IPS-20b (cell line): ENCODE measurements at regions not wholly inside any gene's neighbourhood (a gene's known extent, or its start where the extent isn't known, plus 50 kb on each side); places are given as distances from the start of the nearest gene placed in this dataset.

Experiments
- H3K27ac ChIP-seq: one replicate; pipeline ENCODE4 v1.5.1; 2013; ENCODE audit warnings: low read length
- H3K27me3 ChIP-seq: 2 replicates; pipeline ENCODE4 v1.6.1; 2013; ENCODE audit warnings: mild to moderate bottlenecking, low read length, inconsistent platforms; ENCODE audit not compliant: insufficient read depth
- H3K36me3 ChIP-seq: 2 replicates; pipeline ENCODE4 v1.6.1; 2013; ENCODE audit warnings: low read depth, mild to moderate bottlenecking, inconsistent platforms, low read length, moderate library complexity; ENCODE audit not compliant: insufficient read depth
- H3K4me1 ChIP-seq: 2 replicates; pipeline ENCODE4 v1.6.1; 2013; ENCODE audit warnings: mild to moderate bottlenecking, control low read depth, inconsistent platforms, low read length, moderate library complexity; ENCODE audit not compliant: insufficient read depth
- H3K4me3 ChIP-seq: 2 replicates; pipeline ENCODE4 v1.5.1; 2013; ENCODE audit warnings: mild to moderate bottlenecking, low read length, inconsistent platforms
- H3K9ac ChIP-seq: 2 replicates; pipeline ENCODE4 v1.6.1; 2013; ENCODE audit warnings: low read depth, mild to moderate bottlenecking, inconsistent platforms, low read length, moderate library complexity
- H3K9me3 ChIP-seq: 2 replicates; pipeline ENCODE4 v1.6.1; 2013; ENCODE audit warnings: mild to moderate bottlenecking, low read depth, low read length, inconsistent platforms; ENCODE audit not compliant: insufficient read depth

DNA sequence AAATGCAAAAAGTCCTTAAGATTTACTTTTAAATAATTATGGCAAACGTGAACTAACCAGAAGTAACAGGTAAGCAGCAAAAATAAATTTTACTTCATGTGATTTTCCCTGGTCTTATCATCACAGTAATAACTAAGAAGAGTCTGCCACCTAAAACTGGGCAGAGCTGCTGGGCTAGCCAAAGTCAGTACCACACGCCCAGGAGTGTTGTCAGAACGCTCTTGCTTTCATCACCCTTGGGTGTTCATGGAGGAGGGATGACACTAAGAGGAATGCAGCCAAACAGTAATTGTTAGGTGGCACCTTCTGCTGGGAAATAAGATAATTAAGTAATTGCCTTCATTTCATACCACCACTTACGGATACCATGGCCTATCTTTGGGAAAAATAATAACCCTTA is 92.0 kb upstream of the NEUROD1 start:
- Histone ChIP-seq H3K27ac (no peak overlapping the region), H3K9me3 (no peaks in the 10 kb centered on the region), H3K4me1 (no peaks in the 10 kb centered on the region), H3K36me3 (no peaks in the 10 kb centered on the region), H3K27me3 (no peaks in the 10 kb centered on the region), H3K9ac (no peak overlapping the region), H3K4me3 (no peak overlapping the region)

DNA sequence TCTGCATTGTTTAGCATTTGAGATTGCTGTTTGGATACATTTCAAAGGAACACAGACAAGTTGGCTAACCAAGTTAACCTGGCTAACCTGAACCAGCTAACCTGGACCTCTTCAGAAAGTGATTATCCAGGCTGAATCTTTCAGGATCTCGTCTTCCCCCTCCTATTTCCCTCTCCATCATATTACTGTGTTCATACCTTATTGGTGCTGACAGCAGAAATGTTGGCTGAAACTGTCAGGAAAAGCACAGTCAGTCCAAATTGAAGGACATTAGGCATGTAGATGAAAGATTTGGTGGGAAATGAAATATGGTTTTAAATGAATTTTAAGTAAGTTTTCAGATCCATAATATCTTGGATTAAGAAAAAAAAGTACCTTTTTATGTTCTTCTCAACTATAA is 92.5 kb upstream of the NEUROD1 start:
- no peak overlapping the region for H3K4me3 ChIP-seq
- H3K27ac ChIP-seq: no peak overlapping the region
- H3K4me1 ChIP-seq: no peaks in the 10 kb centered on the region

DNA sequence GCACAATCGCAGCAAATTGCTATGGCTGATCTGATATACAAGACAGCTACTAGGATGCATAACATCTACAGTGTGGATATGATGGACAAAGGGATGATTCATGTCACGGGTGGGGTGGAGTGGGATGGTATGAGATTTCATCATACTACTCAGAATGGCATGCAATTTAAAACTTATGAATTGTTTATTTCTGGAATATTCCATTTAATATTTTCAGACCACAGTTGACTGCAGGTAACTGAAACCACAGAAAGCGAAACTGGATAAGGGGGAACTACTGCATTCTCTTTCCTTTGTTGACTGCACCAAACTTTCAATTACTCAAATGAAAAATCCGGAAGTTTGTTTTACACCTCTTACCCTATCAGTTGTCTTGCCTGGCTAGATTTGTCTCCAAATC is 94.4 kb upstream of the NEUROD1 start:
- H3K9me3 ChIP-seq: no peaks in the 10 kb centered on the region
- H3K36me3 ChIP-seq: no peaks in the 10 kb centered on the region
- H3K4me1 ChIP-seq: peaks cover 4% of the 10 kb centered on the region; the same call in 1 of the 2 replicates
- H3K27ac ChIP-seq: no peak overlapping the region
- H3K9ac ChIP-seq: no peak overlapping the region
- H3K4me3 ChIP-seq: no peak overlapping the region
- H3K27me3 ChIP-seq: no peaks in the 10 kb centered on the region

More for the DNA sequence above, 92.5 kb upstream of the NEUROD1 start:
- Histone ChIP-seq H3K9me3 (no peaks in the 10 kb centered on the region), H3K27me3 (no peaks in the 10 kb centered on the region), H3K36me3 (no peaks in the 10 kb centered on the region), H3K9ac (no peak overlapping the region)

DNA sequence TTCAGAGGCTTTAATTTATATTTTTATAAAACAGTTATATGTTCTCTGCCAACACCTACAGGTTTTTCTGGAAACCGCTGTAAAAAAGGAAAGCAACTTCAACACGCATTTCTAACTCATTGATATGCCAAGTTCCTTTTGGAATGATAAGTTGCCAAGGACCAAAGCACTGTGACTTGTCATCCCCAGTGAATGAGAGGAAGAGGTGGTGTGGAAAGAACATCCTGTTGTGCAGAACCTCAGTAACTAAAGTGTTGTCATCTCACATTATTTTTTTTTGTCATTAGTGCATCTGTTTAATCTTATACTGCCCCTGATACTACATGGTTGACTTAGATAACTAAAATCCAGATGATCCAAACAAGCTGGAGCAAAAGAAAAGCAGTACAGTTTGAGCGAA is 96.0 kb upstream of the NEUROD1 start:
- Histone ChIP-seq H3K9ac (no peak overlapping the region), H3K9me3 (no peaks in the 10 kb centered on the region), H3K4me1 (peaks cover 10% of the 10 kb centered on the region; the same call in 1 of the 2 replicates), H3K27ac (no peak overlapping the region), H3K27me3 (no peaks in the 10 kb centered on the region), H3K4me3 (no peak overlapping the region), H3K36me3 (no peaks in the 10 kb centered on the region)

DNA sequence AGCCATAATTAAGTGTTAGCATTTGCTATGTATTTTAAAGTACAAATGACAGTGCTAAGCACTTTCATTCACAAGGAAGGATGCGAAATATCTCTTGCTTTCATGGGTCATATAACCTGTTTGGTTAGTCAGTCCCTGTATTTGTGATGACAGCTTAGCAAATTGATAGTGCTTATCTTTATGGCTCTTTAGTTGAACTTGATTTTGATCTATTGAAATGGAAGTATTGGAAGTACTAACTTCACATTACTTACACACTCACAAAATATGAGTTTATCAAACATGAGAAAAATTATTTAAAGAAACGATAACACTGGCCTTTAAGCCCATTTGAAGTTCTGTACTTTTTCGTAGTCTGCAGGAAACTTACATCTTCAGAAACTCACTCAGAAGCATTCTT is 97.4 kb upstream of the NEUROD1 start:
- Histone ChIP-seq H3K9ac (no peak overlapping the region), H3K27me3 (no peaks in the 10 kb centered on the region), H3K27ac (no peak overlapping the region), H3K4me3 (no peak overlapping the region), H3K9me3 (no peaks in the 10 kb centered on the region), H3K4me1 (peaks cover 10% of the 10 kb centered on the region; the same call in 1 of the 2 replicates), H3K36me3 (no peaks in the 10 kb centered on the region)

DNA sequence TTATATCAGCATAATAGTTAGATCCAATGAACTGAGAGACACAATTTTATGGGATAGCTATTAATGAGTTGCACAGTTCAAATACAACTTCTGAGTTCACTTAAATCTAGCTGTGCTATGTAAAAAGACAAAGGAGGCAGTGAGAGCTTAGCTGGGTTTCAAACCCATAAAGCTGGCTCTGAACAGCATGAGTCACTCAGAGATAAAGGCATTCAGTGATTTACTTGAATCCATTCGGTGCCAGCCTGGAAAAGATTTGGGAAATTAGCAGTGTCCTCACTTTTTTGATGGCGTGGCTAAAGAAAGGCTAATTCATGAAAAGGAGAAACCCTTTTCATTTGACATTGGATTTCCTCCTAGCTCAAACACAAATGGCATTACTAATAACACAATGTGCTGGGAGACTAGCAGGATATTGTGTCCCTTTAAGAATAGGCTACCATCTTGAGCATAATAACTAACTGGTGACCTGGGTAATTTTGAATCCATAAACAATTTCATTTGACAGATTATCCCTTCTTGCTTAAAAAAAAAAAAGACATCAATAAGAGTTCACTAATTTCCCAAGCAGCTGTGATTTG is 98.4 kb upstream of the NEUROD1 start:
- no peaks in the 10 kb centered on the region for H3K9me3 ChIP-seq
- H3K9ac ChIP-seq: no peak overlapping the region
- no peaks in the 10 kb centered on the region for H3K27me3 ChIP-seq
- no peak overlapping the region for H3K27ac ChIP-seq
- no peak overlapping the region for H3K4me3 ChIP-seq
- peaks cover 10% of the 10 kb centered on the region; the same call in 1 of the 2 replicates for H3K4me1 ChIP-seq
- H3K36me3 ChIP-seq: no peaks in the 10 kb centered on the region

DNA sequence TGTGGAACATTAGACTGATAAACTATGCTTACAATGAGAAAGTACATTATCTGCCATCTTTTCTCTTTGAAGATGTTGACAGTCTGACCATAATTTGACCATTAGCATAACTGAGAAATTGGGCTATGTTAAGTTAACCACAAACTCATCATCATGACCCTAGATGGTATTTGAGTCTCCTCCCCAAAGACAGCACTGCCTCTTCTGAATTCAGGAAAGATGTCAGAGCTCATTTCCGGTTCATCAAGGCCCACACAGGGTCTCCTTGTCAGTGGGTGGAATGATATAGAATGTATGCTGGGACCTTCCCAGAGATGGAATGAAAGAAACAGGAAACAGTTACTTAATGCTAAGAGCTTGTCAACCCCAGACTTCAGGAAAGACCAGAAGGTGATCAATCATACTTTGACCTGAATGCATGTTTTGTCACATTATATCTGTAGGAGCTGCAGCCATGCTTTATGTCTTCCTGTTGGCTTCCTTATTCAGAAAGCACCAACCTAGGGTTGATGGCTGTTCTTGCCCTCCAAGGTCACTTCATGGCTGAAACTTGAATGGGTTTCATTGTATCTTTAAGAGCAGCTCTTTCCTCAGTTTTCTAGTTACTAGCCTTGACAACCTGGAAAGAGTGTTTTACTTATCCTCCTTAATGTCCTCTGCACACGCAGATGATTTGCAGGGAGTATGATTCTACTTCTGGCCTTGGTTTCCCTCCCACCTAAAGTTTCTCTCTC is 99.1 kb upstream of the NEUROD1 start:
- Histone ChIP-seq H3K27ac (no peak overlapping the region), H3K9me3 (no peaks in the 10 kb centered on the region), H3K36me3 (no peaks in the 10 kb centered on the region), H3K9ac (no peak overlapping the region), H3K4me1 (peaks cover 10% of the 10 kb centered on the region; the same call in 1 of the 2 replicates), H3K27me3 (no peaks in the 10 kb centered on the region), H3K4me3 (no peak overlapping the region)

DNA sequence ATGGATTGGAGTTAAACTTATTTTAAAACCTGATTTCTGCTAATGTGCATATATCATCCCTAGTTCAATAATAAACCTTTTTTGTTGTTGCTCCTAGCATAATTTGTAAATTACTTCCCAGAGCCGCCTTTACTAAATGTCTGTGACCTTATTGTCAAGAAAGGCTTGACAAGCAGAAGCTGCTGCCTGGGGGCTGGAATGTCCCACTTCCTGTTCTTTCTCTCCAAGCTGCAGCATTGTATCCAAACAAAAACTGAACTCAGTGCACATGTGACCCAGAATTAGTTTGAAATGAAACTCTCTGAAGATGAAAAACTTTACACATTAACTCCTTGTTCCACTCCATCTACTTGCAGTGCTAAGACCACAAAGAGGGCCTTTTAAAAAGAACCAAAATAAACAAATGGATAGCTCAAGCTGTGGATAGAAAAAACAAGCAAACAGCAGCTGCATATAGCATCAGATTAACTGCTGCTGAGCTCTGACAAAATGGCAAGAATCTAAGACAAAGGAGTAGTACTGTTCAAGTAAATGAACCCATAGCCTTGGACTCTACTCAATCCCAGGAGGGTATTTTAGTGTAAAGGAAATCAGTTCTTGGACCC is 99.8 kb upstream of the NEUROD1 start:
- no peak overlapping the region for H3K27ac ChIP-seq
- H3K4me1 ChIP-seq: peaks cover 10% of the 10 kb centered on the region; the same call in 1 of the 2 replicates
- no peaks in the 10 kb centered on the region for H3K27me3 ChIP-seq
- H3K36me3 ChIP-seq: no peaks in the 10 kb centered on the region
- H3K9ac ChIP-seq: no peak overlapping the region
- H3K9me3 ChIP-seq: no peaks in the 10 kb centered on the region
- no peak overlapping the region for H3K4me3 ChIP-seq

DNA sequence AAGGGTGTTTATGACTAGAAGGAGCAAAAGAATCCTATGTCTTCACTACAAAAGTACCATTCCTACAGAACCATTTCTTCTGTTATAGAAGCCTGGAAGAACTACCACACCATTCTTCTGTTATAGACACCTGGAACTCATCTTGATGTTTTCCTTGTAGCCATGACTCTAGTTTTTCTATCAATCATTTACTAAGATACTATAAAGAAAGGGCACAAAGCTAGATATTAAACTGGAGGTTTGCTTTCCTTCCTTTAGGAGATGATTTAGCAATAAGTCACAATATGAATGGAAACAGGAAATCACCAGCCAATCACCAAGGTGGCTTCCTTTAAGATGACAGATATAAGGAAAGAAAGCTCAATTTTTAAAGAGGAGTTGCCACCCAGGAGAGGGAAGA is 100.3 kb upstream of the NEUROD1 start:
- Histone ChIP-seq H3K27ac (no peak overlapping the region), H3K4me1 (peaks cover 10% of the 10 kb centered on the region; the same call in 1 of the 2 replicates), H3K36me3 (no peaks in the 10 kb centered on the region), H3K9me3 (no peaks in the 10 kb centered on the region), H3K9ac (no peak overlapping the region), H3K27me3 (no peaks in the 10 kb centered on the region), H3K4me3 (no peak overlapping the region)

DNA sequence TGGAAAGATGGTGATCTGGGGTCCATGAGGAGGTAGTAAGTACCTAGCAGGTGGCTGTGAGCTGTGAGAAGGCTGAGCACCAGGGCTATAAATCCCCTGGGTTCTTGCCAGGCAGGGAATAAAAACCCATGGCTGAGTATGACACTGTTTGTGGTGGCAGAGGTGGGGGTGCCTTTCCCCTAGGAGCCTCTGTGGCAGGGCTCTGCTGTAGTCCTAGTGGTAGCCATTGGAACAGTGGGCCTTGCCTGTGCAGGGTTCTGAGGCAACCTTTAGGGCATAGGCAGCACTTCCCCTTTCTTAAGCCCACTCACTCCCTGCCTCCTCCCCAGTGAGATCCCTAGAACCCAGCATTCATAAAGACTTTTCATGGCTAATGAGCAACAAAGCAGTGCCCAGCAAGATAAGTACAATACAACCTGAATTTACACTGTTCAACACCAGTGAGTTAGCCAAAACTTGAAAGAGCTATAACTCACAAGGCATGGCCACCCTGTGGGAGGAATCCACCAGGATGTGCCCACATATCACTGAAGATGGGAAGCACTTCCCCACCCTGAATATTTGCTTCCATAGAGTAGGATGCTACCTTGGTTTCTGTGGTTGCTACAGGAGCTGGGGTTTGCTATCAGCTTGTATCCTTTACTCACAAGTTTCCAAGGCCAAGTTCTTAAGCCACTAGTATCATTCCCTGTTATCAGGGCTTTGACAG is 100.9 kb upstream of the NEUROD1 start:
- Histone ChIP-seq H3K27ac (no peak overlapping the region), H3K27me3 (no peaks in the 10 kb centered on the region), H3K36me3 (no peaks in the 10 kb centered on the region), H3K4me1 (peaks cover 10% of the 10 kb centered on the region; the same call in 1 of the 2 replicates), H3K9me3 (no peaks in the 10 kb centered on the region), H3K4me3 (no peak overlapping the region), H3K9ac (no peak overlapping the region)

DNA sequence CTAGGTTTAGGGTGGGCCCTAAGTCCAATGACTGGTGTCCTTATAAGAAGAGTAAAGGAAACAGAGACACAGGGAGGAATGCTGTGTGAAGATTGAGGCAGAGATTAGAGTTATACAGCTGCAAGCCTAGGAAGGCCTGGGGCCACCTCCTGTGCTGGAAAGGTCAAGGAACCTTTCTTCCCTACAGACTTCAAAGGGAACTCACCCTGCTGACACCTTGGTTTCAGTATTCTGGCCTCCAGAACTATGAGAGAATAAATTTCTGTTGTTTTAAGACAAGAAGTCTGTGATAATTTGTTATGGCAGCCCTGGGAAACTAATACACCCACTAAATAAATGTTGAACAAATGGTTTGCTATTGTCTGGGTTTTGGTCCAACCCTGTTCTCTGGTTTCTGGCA is 102.3 kb upstream of the NEUROD1 start:
- Histone ChIP-seq H3K9me3 (no peaks in the 10 kb centered on the region), H3K27me3 (no peaks in the 10 kb centered on the region), H3K27ac (no peak overlapping the region), H3K9ac (no peak overlapping the region), H3K4me3 (no peak overlapping the region), H3K36me3 (no peaks in the 10 kb centered on the region), H3K4me1 (peaks cover 10% of the 10 kb centered on the region; the same call in 1 of the 2 replicates)
